ENCODE measurements at regions not wholly inside any gene's neighbourhood (a gene's known extent, or its start where the extent isn't known, plus 50 kb on each side); places are given as distances from the start of the nearest gene placed in this dataset.
"Not testable (repeated sequence)": the region's sequence is repeated elsewhere in the genome, so short reads cannot be mapped to it uniquely, and the experiment has no call there.

DNA sequence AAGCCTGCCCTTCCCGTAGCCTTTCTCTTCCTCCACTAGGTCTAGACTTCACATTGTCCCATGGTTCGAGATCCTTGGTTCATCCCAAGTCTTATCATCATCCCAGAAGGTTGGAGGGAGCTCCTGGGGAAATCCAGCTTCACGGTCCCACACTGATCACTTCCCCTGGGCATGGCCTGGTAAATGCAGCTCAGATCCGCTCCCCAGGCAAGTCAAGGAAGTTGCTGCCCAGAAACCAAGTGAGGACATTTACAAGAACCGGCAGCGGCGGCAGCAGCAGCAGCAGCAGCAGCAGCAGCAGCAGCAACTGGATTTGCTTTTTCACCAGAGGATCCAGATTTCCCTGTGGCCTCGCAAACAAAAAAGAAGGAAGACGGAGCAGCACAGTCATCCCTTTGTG is 339.2 kb downstream of the CACNA1B start:
- H3K9me1 ChIP-seq (ENCODE audit: insufficient read depth, low read length); H2AK9ac ChIP-seq (replicated peaks; ENCODE audit: low read depth, low read length, poor library complexity); H3K56ac ChIP-seq (ENCODE audit: extremely low read depth, insufficient read depth, low read length); dilution Hi-C loops (cut with HindIII; ENCODE audit: low sequenced_read_pairs, unreplicated experiment); BruUV-seq (replicated peaks); H3K4me2 ChIP-seq (ENCODE audit: low read depth, low read length); H2BK120ac ChIP-seq (ENCODE audit: low read depth, low read length); H3K18ac ChIP-seq (ENCODE audit: low read depth, low read length); H2BK15ac ChIP-seq (ENCODE audit: low read depth, low read length); CTCF ChIA-PET; H4K5ac ChIP-seq (ENCODE audit: low read depth, low read length); H3K27me3 ChIP-seq (ENCODE audit: control insufficient read depth, insufficient read depth, low read length); H3K4ac ChIP-seq (ENCODE audit: low read depth, low read length); H3K4me3 ChIP-seq (ENCODE audit: insufficient read depth, low read depth, low read length); H3K14ac ChIP-seq (replicated peaks; ENCODE audit: low read depth, low read length); POLR2A ChIA-PET (ENCODE audit: unreplicated experiment); ATAC-seq (ENCODE audit: low read depth); H3K36me3 ChIP-seq (ENCODE audit: control insufficient read depth, insufficient read depth, low read length); DNase-seq; H3K9ac ChIP-seq (ENCODE audit: low read depth, low read length); H3K79me1 ChIP-seq (ENCODE audit: low read depth in 1 of 2, low read length in 2 of 2); H2AK5ac ChIP-seq (ENCODE audit: low read depth, low read length); H3K9me3 ChIP-seq (ENCODE audit: control insufficient read depth, insufficient read depth, low read length); H2AFZ ChIP-seq (replicated peaks; ENCODE audit: low read length, poor library complexity); H4K91ac ChIP-seq (ENCODE audit: insufficient read depth, low read depth, low read length); H2BK5ac ChIP-seq (ENCODE audit: low read depth, low read length, poor library complexity, severe bottlenecking); intact Hi-C loops (cut with micrococcal nuclease); H3K23ac ChIP-seq (ENCODE audit: low read depth, low read length); H3K4me1 ChIP-seq (ENCODE audit: control insufficient read depth, insufficient read depth, low read length); H2BK20ac ChIP-seq (ENCODE audit: low read depth, low read length); in situ Hi-C loops (cut with MboI; ENCODE audit: low sequenced_read_pairs); H4K20me1 ChIP-seq (ENCODE audit: insufficient read depth, low read length); H3K27ac ChIP-seq (ENCODE audit: insufficient read depth, low read length); H4K8ac ChIP-seq (ENCODE audit: low read depth in 2 of 2, low read length in 2 of 2): not testable (repeated sequence)
- no CpG with 5 or more reads among the region's 9 CpGs for WGBS, 2 experiments (ENCODE audit: extremely low coverage in 2 of 2, insufficient read length in 1 of 2)

DNA sequence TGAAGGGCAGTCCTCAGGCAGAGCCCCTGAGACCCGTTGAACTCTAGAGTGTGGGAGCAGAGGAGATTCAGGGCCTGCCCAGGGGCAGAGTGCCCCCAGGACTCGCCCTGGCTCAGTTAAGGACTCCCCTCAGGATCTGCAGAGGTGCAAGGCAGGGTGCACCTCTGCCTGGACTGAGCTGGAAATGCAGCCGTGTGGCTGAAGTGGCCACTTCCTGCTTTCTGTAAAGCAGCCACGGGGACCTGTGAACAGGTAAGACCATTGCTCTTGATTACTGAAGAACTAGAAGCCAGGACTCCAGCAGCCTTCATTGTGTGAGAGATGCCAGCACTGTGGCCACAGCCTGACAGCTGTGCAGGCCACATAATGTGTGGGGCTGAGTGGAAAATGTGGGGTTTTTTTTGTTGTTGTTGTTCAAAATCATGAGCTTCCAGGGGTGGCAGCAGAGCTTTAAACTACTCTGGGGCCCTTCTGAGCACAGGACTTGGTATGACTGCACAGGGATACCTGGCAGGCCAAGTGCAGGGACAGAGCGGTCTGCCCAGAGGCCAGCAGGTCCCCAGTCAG is 339.8 kb downstream of the CACNA1B start:
- H3K9ac ChIP-seq (ENCODE audit: low read depth, low read length); intact Hi-C loops (cut with micrococcal nuclease); H4K91ac ChIP-seq (ENCODE audit: insufficient read depth, low read depth, low read length); DNase-seq; H2AK5ac ChIP-seq (ENCODE audit: low read depth, low read length); H4K5ac ChIP-seq (ENCODE audit: low read depth, low read length); H3K9me1 ChIP-seq (ENCODE audit: insufficient read depth, low read length); H2BK15ac ChIP-seq (ENCODE audit: low read depth, low read length); H3K4ac ChIP-seq (ENCODE audit: low read depth, low read length); H3K36me3 ChIP-seq (ENCODE audit: control insufficient read depth, insufficient read depth, low read length); H2AFZ ChIP-seq (replicated peaks; ENCODE audit: low read length, poor library complexity); in situ Hi-C loops (cut with MboI; ENCODE audit: low sequenced_read_pairs); H3K56ac ChIP-seq (ENCODE audit: extremely low read depth, insufficient read depth, low read length); dilution Hi-C loops (cut with HindIII; ENCODE audit: low sequenced_read_pairs, unreplicated experiment); H3K23ac ChIP-seq (ENCODE audit: low read depth, low read length); ATAC-seq (ENCODE audit: low read depth); H2AK9ac ChIP-seq (replicated peaks; ENCODE audit: low read depth, low read length, poor library complexity); H3K14ac ChIP-seq (replicated peaks; ENCODE audit: low read depth, low read length); H2BK5ac ChIP-seq (ENCODE audit: low read depth, low read length, poor library complexity, severe bottlenecking); H3K9me3 ChIP-seq (ENCODE audit: control insufficient read depth, insufficient read depth, low read length); H4K8ac ChIP-seq (ENCODE audit: low read depth in 2 of 2, low read length in 2 of 2); POLR2A ChIA-PET (ENCODE audit: unreplicated experiment); H2BK120ac ChIP-seq (ENCODE audit: low read depth, low read length); H3K4me2 ChIP-seq (ENCODE audit: low read depth, low read length); H3K4me3 ChIP-seq (ENCODE audit: insufficient read depth, low read depth, low read length); H3K4me1 ChIP-seq (ENCODE audit: control insufficient read depth, insufficient read depth, low read length); H4K20me1 ChIP-seq (ENCODE audit: insufficient read depth, low read length); H3K79me1 ChIP-seq (ENCODE audit: low read depth in 1 of 2, low read length in 2 of 2); H3K27ac ChIP-seq (ENCODE audit: insufficient read depth, low read length); H3K18ac ChIP-seq (ENCODE audit: low read depth, low read length); CTCF ChIA-PET; H2BK20ac ChIP-seq (ENCODE audit: low read depth, low read length); H3K27me3 ChIP-seq (ENCODE audit: control insufficient read depth, insufficient read depth, low read length); BruUV-seq (replicated peaks): not testable (repeated sequence)
- 59% methylated on average over 2 of the region's 5 CpGs; no CpG with 5 or more reads in 1 of the 2 experiments for WGBS, 2 experiments (ENCODE audit: extremely low coverage in 2 of 2, insufficient read length in 1 of 2)

All from IMR-90 (cell line).